GM19025 (cell line): ENCODE measurements at regions not wholly inside any gene's neighbourhood (a gene's known extent, or its start where the extent isn't known, plus 50 kb on each side); places are given as distances from the start of the nearest gene placed in this dataset.
"Not testable (repeated sequence)": the region's sequence is repeated elsewhere in the genome, so short reads cannot be mapped to it uniquely, and the experiment has no call there.

Experiments used
- ATAC-seq: cut with Tn5 transposase; IDR thresholded peaks from one replicate; pipeline ENCODE4 v1.9.1; 2021; ENCODE audit warnings: mild to moderate bottlenecking, low read depth, moderate library complexity; ENCODE audit not compliant: unreplicated experiment

DNA sequence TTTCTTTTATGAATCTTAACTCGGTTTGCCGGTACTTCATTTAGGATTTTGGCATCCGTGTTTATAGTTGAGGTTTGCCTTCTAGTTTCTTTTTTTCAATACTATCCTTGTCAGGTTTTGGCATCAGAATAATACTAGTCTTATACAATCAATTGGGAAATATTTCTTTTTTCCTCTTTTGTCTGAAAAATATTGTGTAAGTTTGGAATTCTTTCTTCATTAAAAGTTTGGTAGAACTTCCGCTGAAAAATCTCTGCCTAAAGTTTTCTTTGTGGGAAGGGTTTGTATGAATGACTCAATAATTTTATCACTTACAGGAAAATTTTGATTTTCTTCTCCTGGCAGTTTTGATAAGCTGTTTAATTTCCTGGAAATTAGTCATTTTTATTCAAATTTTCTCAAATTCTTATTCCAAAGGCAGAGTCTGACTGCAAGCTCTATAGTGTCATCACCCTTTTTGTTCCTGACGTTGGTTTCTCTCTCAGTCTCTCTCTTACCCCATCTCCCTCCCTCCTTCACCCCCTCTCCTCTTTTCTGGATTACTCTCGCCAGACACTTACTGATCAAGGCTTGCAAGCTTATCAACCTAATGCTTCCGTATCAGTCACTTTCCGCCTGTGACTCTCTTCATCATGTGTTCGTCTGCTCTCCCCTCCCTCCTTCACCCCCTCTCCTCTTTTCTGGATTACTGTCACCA is 555.7 kb downstream of the TBC1D22A start:
- no peak for ATAC-seq

DNA sequence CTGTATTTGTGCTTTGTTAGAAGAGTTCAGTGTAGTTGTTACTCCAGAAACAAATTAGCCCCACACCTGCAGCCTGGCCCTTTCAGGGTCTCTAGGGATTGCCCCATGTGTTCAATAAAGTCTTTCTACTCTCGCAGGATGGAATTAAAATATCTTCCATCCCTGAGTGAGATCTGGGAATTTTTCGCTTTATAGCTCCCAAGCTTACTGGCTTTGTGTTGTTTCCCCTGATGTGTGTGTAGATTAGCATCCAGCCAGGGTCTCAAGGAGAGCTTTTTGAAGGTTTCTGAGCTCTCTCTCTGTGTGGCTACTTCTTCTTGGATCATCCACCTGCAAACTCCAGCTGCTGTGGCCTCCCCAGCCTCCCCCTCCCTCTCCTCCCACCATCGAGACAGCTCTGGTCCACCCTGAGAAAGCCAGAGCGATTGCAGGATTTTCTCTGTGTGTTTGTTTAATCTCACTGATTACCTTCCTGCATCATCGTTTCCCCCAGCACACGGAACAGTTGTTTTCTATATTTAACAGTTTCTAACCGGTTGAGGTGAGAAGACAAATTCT is 553.5 kb downstream of the TBC1D22A start:
- no peak for ATAC-seq

DNA sequence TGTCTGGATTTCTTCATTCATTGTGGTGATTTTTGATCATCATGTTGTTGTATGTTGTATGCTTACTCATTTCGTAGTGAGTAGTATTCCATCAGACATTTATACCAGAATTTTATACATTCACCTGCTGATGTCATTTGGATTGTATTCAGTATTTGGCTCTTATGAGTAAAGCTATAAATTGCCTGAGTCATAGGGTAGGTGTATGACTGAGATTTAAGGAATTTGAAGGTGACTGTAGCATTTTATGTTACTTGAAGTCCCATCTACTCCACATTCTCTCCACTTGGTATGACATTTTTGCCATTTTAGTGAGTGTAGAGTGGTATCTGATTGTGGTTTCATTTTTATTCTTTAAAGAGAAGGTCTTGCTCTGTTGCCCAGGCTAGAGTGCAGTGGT is 548.2 kb downstream of the TBC1D22A start:
- ATAC-seq = no peak

DNA sequence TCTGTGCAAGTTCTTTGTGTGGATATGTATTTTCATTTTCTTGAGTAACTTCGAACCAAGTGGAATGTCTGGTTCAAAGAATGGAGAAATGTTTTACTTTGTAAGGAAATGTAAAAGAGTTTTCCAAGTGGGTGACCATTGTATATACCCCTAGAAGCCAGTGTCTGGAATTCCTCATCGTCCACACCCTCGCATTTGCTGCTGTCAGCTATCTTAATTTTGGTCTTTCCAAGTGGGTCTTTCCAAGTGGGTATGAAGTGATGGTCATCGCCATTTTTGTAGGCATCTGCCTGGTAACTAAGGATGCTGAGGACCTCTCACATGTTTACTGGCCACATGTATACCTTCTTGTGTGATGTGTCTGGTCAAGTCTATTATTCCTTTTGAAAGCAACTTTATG is 547.5 kb downstream of the TBC1D22A start:
- no peak for ATAC-seq

DNA sequence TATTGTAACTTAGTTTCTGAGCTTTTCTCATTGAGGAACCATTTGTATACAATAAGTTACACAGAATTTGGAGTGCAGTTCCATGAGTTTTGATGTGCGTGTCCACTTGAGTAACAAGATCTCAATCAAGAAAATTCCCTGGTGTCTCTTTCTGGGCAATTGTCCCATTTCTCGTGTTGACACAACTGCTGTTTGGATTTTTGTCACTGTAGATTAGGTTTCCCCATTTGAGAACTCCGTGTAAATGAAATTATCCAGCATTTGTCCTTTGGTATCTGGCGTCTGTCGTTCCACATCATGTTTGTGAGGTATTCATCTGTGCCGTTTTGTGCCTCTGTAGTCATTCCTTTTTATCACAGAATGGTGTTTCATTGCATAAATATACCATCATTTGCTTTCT is 547.0 kb downstream of the TBC1D22A start:
- ATAC-seq = no peak

DNA sequence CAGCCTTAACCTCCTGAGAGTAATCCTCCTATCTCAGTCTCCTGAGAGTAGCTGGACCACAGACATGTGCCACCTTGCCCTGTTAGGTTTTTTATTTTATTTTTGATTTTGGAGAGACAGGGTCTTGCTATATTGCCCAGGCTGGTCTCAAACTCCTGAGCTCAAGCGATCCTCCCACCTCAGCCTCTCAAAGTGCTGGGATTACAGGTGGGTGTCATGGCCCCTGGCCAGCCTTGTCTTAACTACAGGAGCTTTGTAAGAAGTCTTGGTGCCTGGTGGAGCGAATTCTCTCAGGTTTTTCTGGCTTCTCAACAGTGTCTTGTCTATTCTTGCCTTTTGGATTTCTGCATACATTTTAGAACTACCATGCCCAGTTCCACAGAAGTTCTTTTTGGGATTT is 546.4 kb downstream of the TBC1D22A start:
- no peak for ATAC-seq

DNA sequence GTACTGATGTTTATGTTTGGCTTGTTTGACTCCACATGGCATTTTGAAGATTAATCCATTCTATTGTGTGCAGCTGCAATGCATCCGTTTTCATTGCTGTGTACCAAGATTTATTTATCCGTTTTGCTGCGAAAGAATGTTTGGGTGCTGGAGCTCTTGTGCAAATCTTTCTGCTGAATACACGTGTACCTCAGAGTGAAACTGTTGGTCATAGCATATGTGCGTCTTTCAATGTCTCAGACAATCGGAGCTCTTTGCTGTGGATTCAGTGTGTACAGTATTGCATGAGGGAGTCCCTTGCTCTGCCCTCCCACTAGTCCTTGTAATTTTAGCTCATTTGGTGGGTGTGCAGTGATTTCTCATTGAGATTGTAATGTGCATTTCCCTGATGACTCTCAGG is 545.4 kb downstream of the TBC1D22A start:
- no peak for ATAC-seq

DNA sequence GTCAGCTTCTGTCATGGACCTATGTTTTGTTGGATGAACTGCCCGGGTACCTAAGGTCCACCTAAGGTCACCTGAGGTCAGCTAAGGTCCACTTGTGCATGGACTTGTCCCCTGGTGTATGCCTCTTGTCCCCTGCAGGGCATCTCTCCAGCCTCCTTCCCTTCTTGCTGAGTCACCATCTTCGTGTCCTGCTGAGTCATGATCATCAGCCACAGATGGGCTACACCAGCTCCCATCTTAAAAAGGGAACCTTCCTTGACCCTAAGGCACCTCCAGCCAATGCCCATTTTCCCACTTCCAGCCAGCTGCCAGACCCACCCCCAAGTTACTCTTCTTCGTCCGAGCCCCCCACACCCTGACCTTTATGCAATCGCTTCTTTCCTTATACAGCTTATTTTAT is 544.9 kb downstream of the TBC1D22A start:
- no peak for ATAC-seq

DNA sequence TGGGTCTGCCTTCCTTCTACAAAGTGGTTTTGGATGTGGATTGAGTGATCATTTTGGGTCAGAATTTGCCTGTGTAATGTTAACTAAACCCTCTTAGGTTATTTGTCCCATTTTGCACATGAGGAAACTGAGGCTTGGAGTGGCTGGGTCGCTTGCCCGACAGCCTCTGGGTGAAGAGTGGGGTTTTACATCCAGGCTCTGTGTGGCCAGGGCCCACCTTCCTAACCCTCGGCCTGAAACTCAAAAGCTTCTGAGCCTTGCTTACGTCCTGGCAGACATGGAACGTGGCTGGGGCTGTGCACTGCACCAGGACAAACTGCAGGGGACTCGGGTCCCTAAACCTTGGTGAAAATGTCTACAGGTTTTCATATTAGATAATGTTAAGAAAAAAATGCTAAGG is 542.4 kb downstream of the TBC1D22A start:
- no peak for ATAC-seq

DNA sequence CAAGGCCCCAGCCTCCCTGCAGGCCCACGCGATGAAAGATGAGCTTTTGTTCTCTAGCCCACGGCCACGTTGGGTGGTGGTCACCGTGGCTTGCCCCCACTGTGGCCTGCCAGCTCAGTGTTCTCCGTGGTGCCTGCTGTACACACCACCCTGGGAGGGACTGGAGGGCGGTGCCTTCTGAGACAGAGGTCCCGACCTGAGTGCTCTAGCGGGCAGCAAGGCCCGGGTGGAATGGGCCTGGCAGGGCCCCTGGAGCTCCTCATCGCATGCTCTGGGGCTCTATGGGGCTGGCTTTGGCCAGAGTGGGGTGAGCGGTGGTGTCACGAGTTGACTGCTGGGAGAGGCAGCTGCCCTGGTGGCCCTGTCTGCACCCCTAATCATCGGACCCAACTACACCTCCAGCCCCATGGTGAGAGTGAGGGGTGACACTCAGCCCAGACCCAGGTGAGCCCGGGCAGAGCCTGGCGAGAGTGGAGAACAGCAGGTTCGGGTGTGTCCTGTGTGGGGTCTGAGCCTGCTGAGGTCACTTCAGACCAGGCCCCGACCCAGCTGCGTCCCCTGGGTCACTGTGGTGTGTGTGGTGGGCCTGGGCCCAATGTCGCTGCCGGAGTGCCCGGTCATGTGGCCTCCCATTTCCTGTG is 541.9 kb downstream of the TBC1D22A start:
- ATAC-seq = no peak

DNA sequence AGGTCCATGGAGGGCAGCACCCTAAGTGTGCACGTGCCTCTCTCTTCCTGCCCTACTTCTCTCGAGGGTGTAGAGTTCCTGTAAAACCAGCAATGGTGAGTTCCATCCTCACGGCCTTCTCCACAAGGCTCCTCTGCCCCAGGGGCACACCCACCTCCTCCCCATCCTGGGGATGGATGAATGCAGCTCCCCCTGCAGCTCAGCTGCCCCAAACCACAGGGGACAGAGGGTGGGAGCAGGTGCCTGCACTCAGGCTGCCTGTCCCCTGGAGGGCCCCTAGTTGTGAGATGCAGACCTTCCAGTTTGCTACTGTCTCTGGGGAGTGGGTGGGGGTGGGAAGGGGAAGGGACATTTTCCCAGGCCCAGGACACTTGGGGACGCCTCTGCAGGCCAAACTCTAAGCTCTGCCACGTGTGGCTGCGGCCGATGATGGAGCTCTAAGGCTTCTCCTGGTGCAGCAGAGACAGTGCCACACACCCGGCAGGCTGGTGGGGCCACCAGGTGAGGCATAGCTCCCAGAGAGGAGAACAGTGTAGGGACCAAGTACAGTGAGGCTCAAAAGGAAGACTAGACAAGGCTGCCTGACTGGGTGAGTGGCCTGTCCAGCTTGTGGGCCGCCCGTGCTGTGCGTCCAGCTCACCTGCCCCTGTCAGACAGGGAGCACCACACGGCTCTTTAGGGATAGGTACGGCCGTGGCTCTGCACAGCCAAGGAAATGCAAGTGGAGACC is 540.9 kb downstream of the TBC1D22A start:
- no peak for ATAC-seq

DNA sequence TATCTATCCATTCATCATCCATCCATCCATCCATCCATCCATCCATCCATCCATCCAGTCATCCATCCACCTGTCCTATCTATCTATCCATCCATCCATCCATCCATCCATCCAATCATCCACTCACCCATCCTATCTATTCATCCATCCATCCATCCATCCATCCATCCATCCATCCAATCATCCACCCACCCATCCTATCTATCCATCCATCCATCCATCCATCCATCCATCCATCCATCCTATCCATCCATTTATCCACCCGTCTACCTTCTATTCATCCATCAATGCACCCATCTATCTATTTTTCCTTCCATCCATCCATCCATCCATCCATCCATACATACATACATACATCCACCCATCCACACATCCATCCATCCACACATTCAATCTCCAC is 540.1 kb downstream of the TBC1D22A start:
- not testable (repeated sequence) for ATAC-seq

DNA sequence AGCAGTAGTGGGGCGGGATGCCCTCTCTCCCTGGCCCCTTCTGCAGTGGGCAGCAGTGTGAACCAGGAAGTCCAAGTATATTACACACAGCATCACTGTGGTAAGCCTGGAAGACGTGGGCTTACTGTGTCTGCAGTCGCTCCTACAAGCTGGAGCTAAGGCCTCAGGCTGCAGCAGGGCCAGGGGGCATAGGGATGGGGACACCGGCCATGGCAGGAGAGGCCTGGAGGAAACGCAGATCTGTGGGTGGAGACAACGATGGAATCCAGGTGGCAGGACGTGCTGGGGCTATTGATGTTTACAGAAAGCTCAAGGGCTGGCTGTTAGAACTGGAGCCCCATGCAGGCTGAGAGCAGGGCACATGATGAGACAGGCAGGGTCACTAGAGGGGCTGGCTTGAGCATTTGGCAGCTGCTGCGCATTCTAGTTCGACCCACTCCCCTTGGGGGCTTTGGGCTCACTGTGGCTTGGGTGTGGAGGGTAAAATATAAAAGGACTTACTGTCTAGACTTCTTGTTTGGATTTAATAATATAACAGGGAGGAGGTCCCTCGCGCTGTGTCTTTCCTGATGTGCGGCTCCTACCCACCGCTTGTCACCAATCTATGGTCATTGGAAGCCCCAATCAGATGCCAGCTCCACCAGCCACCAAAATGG is 539.5 kb downstream of the TBC1D22A start:
- ATAC-seq = no peak

DNA sequence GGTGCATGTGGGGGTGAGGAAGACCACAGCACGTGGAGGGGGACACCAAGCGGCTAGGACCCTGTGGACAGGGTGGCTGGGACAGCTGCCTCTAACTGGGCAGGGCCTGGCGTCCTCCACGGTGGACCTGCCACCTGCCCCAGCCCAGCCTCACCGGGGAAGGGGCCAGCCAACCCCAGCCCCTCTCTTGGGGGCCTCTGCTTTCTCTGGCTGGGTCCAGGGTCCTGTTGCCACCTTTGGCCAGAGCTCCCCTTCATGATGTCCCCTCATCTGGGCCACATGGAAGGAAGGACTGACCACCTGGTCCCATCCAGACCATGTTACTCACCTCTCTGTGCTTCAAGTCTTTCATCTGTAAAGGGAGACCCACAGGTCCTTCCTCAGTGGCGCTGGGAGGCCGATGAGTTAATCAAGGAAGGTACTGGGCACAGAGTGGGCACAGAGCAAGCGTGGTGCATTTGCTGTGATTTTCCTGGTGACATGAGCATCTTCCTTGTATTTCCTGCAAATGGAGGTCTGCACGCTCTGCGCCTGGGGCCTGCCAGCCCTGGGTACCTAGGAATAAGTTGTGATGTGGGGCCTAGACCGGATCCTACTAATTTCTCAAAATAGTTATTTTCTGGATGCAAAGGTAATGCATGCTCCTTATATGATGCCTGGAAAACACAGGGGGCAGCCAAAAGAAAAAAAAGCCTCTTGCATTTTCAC is 538.4 kb downstream of the TBC1D22A start:
- ATAC-seq = no peak

DNA sequence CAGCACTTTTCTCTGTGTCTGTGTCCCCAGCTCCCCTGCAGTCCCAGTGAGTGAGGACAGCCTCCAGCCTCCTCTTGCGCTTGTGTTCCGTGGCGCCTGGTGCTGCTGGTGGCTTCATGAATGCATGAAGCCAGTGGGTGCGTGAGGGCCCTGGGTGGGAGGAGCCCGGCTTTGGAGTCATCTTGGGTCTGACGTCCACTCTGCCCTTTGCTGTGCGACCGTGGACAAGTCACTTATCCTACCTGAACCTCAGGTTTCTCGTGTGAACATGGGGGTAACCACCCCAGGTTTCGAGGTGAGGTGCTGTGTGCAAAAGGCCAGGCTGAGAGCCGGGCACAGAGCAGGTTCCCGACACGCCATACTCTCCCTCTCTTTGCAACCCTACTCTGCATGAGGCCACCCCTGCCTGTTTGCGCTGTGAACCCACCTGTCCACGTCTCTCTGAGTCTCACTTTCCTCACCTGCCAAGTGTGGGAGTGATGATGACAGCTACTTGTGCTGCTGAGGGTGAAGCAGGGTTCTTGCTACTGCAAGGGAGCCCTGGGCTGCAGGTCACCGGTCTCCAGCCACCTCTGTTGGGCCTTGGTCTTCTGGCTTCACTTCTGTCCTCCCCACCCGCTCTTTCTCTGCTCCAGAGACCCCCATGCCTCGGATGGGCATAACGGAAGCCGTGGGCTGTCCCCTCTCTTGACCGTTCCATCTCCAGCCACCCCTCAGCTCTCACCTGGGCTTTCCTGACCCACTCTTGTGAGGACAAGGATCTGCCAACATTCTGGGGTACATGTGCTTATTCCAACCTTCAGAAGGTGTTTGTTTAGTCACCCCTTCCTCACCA is 537.6 kb downstream of the TBC1D22A start:
- ATAC-seq = no peak

DNA sequence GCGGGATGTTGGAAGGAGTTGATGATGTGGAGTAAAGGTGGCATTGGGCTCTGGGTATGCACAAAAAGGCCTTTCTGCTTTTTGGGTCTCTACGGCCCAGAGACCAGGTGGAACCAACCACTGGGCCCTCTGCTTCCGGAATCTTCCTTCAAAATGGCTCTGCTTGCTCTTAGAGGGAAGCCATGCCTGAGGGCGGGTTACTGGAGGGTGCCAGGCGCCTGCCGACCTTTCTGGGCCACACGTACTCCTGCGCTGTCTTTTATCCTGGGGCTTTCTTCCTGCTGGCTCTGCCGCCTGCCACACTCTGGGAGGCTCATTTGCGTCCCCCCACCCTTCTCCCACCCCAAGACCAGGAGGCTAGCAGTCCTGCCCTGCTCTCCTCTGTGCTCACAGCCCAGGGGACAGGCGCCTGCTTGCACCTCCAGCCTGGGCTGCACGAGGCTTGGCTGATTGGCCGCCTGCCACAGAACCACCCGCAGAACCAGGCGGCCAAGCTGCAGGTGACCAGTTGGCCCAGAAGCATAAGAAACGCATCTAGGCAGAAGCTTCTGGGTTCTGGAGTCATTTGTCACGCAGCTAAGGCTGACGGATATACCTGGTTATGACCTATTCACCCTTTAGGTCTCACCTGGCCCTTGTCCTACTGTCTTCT is 536.9 kb downstream of the TBC1D22A start:
- no peak for ATAC-seq

DNA sequence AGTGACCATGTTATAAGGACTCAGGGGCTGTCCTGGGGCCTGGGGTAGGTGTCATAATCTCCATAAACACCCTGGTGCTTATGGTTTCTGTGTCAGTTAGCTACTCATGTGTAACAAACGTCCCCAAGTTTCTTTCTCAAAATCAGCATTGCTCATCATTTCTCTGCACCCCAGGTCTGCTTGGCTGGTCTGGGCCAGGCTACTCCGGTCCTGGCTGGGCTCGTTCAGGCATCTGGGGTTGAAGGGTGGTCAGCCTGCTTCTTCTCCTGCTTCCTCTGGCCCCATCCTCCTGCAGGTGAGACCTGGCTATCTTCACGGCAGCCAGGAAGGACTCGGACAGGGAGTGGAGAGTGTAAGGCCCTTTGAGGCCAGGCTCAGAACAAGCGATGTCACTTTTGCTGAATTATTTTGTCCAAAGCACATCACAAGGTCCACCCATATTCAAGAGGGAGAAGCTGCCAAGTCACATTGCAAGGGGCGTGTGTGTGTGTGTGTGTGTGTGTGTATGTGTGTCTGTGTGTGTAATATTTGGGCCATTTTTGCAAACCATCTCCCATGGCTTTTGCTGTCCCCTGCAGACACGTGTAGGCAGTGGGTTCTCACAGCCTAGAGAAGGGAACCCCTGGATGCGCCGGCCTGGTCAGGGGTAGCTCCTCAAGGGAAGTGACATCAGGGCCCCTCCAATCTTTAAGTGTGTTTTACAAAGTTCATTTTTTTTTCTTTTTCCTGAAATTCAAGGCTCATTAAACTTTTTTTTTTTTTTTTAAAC is 535.8 kb downstream of the TBC1D22A start:
- ATAC-seq = no peak

DNA sequence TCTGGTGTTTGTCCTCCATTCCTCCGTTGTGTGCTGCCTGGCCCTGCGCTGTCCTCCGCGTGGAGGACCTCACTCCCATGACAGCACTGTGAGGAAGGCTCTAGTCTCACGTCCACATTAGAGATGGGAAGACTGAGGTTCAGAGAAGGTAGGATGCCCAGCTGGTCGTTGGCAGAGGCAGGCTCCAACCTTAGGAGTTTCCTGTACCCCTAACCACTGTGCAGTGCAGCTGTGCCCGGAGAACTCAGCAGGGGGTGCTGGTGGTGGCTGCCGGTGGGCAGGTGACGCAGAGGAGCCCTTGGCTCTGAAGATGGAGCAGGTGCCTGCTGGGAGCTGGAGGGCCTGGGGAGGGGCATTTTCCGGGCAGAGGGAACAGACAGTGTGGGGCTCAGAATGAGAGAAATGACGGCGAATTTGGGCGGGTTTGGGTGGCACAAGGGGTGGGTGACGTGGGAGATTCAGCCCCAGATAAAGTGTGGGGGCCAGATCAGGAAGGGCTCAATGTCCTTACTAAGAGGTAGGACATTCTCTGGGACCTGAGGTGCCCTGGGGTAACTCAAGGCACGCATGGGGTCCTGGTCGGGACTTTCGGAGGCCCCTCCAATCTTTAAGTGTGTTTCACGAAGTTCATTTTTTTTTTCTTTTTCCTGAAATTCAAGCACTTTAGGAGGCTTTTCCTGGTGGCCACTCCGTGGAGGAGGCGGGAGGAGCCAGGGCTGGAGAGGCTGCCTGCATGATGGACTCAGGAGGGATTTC is 535.0 kb downstream of the TBC1D22A start:
- ATAC-seq = no peak
